IPS DF 19.7 (cell line): ENCODE measurements at regions not wholly inside any gene's neighbourhood (a gene's known extent, or its start where the extent isn't known, plus 50 kb on each side); places are given as distances from the start of the nearest gene placed in this dataset.
"Not testable (repeated sequence)": the region's sequence is repeated elsewhere in the genome, so short reads cannot be mapped to it uniquely, and the experiment has no call there.

Source experiments
- DNase-seq: peaks from one replicate; pipeline ENCODE4 v3.0.0-alpha.2; 2013; ENCODE audit warnings: low read depth, low spot score

DNA sequence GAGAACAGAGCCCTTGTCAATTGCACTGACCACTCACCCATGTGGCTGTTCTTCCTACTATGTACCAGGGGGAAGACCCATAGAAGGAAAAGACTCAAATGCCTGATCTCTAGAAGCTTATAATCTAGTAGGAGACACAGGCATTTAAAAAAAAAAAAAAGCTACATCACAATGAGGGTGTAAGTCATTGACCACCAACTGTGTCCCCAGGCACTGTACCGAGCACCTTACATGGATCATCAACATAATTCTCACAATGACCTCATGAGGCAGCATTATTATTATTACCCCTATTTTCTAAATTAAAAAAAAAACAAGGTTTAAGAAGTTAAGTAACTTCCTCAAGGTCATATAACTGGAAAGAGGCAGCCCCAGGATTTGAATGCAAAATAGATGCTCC lies 247.4 kb downstream of the SHOX2 start:
- no peak for DNase-seq

DNA sequence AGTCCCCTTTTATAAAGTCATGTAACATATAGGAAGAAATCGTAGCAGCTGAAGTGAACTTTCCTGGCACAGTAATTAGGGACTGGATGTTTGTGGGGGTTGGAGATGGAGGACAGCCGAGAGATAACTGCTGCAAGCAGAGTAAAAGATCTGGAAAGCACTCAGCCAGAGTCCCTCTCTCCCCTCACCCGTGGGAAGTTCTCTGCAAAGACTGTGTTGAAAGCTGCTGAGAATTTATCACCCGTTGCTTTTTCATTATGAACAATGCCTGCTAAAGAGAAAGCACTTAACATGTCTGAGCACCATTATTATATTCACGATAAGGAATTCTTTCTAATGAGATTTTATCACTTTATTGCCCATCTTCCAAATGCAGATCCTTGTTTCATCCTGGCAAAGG lies 248.8 kb downstream of the SHOX2 start:
- DNase-seq, result no peak

DNA sequence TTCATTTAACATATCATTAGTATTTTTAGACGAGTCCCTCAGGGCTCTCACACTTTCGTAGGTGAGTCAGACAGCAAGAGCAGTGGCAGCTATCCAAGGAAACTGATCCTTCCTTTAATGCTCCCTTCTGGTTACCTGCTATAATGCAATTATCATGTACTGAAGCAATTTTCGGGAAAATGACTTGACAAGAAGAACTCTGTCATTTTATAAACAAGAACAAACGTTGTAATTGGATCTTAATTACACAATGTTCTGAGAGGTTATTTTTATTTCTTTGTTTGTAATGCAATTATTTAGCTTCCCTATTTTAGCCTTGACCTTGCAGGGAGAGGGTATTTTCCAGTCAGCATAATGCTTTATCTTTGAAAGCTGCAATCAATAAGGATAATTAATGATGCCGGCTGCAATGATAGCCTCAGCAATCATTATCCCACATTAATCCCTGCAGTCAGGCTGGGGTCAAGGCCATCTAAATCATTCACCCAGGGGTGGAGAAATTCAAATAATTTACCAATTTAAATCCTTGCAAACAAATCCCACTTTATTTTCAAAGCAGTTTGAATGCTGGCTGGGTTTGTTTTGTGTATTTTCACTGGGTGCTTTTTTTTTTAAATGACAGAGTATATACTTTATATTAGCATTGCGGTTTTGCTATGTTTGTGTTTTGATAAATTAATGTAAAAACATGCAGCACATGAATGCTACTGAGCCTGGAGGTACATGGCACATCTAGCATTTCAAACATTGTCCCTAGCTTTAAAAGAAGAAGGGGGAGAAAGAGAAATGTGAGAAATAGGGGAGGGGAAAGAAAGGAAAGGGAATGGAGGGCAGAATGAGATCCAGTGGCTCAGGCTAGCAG lies 249.9 kb downstream of the SHOX2 start:
- no peak for DNase-seq

DNA sequence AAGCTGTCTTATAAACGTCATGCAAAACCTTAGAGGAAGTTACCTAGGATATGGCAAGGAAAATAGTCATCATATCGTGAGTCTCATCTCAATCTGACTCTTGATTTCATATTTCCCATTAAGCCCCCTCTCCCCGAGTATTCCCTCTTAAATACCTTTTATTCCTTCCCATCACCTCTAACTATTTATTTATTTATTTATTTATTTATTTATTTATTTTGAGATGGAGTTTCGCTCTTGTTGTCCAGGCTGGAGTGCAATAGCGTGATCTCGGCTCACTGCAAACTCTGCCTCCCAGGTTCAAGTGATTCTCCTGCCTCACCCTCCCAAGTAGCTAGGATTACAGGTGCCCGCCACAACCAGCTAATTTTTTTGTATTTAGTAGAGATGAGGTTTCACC lies 260.4 kb downstream of the SHOX2 start:
- DNase-seq, result not testable (repeated sequence)

DNA sequence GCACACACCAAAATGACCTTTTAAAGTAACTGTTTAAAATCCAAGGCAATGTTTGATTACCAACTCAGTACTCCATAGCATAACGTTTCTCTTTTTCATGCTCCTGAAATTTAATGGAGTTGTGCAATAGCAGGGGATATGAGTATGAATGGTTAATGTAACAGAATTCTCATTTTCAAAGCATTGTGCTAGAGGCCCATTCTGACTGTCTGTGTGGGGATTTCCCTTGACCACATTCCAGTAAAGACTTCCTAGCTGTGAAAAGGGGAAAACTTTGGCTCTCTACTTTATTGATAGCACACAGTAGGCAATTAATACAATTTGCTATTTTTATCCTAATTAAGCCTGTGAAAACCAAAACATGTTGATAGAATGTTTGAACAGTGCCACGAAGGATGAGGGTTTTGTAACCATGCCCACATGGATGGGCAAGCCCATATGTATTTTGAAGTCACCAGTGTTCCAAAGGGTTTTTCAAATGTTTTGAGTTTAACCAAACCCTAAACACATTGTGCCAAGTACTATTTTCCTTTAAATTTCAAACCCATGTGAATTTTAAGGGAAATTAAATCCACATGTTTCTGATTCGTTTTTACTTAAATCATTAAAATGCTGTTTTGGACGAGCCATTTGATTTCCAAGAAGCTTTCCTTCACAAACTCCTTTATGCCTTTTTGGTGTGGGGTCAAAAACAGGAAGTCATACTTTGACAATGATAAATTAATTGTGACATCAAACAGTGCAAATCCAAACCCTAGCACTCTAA lies 261.2 kb downstream of the SHOX2 start:
- no peak for DNase-seq

DNA sequence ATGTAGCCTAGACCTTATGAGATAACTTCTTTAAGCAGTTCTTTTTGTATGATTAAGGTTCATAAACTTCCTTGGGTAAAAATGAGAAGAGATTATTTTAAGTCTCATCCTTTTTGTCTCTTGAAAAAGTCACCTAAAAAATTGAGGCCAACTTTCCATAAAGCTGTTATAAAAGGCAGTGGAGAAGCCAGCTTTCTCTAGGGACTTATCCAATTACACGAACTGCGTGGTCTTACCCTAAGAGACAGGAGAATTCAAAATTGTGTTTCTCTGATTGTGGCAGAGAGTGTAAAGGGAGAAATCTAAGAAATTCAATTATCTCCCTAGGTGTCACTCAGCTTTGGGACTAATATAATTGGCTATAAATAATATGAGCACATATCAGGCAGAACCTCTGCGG lies 262.0 kb downstream of the SHOX2 start:
- DNase-seq, result no peak

DNA sequence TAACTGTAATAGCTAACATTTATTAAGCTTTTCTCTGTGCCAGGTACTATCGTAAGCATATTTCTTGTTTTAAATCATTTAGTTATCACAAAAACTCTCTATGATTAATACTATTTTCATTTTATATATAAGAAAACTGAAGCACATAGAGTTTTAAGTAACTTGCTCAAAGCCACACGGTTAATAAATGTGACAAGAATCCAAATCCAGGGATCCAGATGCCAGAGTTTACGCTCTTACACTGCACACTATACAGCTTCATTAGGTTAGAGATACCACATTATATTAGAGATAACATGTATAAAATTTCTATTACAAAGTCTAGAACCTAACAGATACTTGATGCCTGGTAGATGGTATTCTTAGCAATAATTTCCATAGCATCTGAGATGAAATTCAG lies 265.2 kb downstream of the SHOX2 start:
- DNase-seq, result no peak

DNA sequence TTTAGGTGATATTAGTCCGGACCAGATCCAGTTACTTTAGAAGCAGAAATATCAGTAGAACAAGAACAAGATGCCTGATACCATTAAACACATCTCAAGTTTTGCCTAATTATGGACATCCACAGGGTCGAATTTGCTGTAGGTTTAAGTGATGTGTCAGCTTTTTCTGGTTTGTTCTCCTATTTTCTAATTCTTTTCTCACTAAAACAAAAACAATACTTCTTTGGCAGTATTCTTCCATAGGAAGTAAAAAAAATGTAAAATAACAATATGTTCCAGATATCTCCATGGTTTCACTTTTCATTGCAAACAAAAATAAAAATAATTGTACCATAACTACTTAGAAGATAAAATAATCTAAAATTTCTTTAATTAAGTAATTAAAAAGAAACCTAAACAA lies 265.7 kb downstream of the SHOX2 start:
- DNase-seq, result no peak

DNA sequence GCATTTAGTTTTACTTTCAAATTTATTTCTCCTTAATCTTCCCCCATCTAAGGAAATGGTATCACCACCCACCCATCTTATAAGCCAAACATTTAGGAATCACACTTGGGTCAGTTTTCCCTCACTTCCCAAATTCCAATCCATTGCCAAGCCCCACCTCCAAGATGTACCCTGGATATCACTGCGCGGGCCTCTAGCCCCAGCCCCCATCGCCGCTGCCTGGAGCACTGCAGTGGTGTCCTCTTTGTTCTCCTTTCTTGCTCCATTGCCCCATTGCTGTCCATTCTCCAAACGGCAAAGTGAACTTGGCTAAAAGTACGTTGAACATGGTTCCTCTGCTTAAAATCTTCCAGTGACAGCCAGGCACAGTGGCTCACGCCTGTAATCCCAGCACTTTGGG lies 267.8 kb downstream of the SHOX2 start:
- DNase-seq, result no peak

DNA sequence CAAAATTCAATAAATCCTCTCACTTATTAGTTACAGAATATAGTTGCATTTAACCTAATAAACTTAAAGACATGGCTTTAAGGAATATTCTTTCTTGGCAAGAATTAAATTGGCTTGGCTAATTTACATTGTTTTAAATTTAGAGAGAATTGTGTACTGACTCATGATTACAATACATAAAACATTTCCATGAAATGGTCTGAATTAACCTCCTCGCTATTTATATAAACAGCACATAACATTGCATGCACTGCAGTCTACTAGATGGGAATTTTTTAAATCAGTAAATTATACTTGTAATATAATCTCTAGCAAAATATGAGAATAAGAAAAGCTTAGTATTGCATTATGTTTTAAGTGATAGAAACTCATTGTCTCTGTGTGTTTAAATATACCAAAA lies 268.9 kb downstream of the SHOX2 start:
- DNase-seq, result no peak

DNA sequence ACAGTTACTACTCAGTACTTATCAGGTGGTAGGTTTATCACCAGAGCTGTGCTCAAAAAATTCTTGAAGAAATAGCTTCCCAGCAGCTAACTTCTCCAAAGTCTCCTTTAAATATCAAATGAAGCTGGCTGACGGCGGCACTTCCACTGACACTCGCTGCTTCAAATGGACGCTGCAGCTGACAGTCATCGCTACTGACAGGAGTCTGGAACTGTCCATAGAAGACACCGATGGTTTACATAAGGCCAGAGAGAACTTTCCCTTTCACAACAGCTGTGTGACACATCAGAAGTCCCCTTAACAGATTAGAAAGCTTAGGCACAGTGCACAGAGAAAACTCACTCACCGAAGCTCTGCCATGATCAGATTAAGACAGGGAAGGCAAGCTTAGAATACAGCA lies 270.2 kb downstream of the SHOX2 start:
- DNase-seq, result no peak

DNA sequence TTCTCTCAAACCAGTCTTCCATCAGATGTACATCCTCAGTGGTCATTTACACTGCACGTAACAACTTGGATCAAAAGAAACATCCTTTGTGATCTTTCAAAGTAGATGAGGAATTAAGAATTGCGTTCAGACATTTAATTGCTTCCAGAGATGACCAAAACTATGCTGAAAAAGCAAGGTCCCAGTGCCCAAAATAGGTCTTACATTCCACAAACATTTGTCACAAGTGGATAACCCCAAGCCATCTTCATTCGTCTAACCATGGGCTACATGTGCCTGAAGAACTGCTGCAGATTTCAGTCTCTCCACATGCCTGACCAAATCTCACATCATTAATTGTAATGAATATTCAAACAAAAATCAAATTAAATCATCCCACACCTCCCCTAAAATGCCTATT lies 273.6 kb downstream of the SHOX2 start:
- DNase-seq, result no peak

DNA sequence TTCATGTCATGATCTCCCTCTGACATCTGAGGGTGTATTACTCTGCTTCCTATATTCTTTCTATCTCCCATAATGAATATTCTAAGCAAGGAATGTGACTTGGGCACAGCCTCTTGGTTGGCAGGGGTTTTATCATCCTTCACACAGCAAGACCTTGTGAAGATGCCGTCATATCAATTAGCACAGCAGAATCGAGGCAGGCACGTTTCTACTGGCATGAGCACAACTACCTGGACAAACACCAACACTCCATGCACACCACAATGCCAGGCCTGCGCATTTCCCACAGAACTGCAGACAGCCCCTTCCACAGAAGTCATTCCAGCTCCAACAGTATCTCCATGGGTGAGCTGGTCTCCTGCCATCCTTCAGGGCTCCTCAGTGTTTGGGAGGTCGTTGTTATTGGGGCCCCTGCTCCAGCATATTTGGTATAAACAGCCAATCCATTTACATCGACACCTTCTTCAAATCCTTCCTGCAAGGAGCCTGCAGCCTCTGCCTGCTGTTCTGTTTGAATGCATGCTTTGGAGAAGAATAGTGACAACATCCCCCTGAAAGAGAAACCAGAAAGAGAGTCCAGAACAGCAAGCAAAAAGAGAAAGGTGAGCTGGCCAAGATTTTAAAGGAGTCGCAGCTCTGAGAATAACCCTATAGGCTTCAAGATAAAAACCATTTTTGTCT lies 275.5 kb downstream of the SHOX2 start:
- DNase-seq, result no peak

DNA sequence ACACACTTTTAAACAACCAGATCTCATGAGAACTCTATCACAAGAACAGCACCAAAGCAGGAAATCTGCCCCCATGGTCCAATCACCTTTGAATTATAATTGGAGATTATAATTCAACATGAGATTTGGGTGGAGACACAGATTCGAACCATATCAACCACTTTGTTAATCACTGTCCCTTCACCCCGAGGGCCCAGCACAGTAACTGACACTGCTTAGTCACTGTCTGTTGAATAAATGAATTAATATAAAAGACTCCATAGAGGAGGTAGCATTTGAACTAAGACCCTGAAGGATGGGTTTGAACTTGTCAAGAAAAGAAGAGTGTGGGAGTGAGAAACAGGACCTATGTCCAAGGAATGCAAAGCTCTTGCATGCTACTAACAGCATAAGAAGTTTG lies 276.4 kb downstream of the SHOX2 start:
- no peak for DNase-seq

DNA sequence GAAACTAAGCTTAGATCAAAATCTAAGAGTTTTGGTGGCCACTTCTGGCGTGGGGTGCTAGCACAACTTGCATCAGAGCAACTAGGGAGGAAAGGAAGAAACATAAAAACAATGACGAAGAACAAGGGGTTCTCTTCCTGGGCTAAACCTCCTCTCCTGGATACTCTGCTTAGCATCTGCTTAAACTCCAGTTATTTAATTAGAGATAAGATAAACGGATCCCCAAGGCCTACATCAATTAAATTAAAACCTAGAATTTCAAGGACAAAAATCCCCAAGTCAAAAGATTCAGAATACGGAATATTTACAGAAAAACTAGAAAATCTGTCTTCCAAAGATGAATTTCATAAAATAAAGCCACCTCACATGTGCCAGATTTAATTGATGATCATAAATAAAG lies 281.9 kb downstream of the SHOX2 start:
- no peak for DNase-seq

DNA sequence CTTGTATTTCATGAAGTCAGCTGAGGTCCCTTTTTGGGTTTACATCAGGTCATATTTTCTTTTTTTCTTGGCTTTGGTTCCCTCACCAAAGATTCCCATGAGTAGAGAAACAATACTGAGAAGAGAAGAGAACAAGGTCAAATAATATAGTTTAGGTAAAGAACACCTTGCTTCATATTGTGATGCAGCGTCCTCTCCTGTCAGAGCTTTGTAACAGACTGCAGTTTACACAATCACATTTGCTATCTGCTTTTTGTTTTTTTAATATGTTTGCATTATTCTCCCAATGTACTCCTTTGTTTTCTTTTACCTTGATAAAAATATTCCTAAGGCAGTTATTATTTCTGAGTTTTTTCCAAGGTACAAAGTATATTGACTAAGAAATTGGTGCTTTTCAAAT lies 283.2 kb downstream of the SHOX2 start:
- DNase-seq, result no peak

DNA sequence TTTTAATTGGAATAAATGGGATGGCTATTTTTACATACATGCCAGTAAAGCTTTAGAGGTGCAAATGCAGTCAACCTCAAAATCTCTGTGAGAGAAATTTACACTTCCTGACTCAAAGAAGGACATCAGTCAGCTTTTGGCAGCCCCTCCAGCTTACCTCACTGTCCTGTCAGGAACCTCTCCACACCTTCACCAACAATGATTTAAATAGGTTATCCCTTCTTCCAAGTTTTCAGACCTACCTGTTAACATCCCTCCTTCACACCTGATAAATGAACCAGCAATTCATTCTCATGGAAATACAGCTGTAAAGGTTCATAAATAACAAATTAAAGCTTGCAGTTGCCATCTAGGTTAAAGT lies 286.1 kb downstream of the SHOX2 start:
- DNase-seq, result no peak

DNA sequence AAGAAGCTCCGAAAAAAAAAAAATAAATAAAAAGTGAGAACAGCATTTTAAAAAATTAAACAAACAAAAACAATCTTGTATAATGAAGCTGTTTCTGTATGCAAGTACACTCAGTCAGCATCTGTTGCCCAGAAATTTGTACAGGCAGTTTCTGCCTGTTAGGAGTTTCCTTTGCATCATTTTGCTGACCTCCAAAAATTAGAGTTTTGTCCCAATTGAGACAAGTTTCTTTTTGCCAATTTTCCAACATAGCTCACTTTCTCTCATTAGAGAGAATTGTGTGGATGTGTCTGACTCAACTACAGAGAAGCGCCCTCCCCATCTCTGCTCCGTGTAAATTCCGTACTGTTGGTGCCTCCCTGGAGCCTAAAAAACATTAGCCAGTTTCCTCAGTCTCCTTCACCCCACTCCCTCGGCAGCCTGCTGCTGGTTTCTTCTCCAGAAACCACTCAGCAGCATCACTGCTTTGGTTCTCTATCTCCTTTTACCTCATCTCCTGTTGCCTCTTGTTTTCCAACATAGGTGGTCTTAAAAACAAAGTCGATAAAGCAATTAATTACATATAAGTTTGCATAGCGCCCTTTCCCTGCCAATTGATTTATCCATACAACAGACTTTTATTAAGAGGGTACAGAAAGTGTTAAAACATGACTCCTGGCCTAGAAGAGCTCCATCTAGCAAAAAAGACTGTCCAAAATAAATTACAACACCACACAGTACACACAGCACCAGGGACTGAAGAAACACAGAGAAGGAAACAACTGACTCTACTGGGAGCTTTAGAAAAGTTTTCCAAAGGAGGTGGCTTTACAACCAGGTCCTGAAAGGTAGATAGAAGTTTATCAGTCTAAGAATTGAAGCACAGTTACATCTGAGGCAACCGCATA lies 286.7 kb downstream of the SHOX2 start:
- DNase-seq, result no peak

DNA sequence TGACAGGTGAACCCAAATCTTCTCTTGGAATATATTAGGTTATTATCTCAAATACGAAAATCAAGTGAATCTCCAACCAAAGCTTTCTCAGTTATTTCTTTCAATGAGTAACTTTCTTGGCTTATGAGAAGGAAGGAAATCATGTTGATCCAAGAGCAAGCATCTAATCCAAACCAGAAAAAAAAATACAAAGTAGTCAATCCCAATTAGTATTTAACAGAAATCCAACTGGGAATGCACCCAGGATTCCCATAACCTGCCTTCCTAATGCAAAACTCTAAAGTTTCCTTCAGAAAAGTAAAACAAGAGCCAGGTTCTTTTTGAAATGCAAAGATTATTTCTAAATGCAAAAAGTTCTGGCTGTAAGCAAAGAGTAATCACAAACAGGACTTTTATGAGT lies 289.3 kb downstream of the SHOX2 start:
- no peak for DNase-seq

DNA sequence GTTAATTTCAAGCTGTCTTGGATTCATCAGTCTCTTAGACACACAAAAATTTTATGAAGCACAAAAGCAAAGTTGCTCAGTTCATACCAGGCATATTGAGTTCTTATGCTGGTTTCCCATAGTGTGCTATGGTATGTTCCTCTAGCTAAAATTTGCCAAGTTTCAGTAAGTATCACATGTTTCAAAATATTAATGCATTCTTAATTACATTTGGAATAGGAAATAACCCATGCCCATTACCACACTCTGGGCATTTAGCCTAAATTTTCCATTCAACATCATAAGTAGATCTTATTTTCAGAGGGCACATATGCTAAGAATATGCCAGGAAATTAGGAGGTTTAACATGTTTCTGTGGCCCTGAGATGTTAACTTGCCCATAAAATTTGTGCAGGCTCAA lies 289.9 kb downstream of the SHOX2 start:
- no peak for DNase-seq

DNA sequence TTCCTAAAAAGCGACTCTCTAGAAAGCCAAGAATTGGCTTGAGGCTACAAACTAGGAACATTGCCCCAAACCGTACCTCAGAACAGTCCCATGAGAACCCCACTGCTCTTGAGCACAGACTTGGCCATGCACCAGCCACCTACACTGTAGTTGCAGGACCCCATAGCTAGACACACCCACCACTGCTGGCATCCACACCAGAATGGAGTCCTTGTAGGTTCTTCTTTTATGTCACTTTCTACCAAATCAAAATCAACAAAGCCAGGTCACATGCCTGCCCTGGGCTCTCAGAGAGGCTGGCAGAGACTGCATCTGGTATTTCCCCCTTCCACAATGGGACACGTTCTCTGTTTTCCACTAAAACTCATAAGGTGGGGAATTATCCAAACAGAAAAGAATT lies 290.5 kb downstream of the SHOX2 start:
- no peak for DNase-seq
